LNCAP (cell line): ENCODE measurements at regions not wholly inside any gene's neighbourhood (a gene's known extent, or its start where the extent isn't known, plus 50 kb on each side); places are given as distances from the start of the nearest gene placed in this dataset.
A peak's percentile ranks its signal among the peaks of the same experiment; 100 is the strongest.

Experiments used
- CTCF ChIP-seq: fragments of 450-650 bp; IDR thresholded peaks from 2 replicates; pipeline ENCODE4 v1.5.1; 2017; ENCODE audit warnings: mild to moderate bottlenecking

- TF ChIP-seq CTCF, result no peak
These were observed 68.4 kb downstream of the GGTLC2 start for GRCh38 chr22:22712666-22713365.

DNA sequence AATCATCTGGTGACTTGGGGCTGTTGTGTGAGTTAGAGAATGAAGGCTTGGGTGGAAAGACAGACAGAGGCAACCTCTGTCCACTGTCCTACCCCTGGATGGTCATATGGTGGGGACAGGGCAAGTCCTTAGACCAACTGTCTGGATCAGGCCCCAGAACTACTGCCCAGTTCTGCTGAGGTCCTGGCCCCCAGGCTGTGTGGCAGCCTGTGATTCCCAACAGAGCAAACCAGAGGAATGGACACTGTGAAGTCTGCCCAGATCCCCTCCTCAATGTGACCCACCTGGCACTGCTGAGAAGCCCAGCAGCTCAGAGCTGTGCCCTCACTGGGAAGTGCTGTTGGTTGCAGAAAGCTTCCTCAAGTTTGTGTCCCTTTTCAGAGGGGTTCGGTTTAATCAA lies 69.0 kb downstream of the GGTLC2 start:
- TF ChIP-seq CTCF, result no peak

- no peak for TF ChIP-seq CTCF
These were observed 70.4 kb downstream of the GGTLC2 start for GRCh38 chr22:22714600-22715335.

- TF ChIP-seq CTCF, result no peak
These were observed 71.8 kb downstream of the GGTLC2 start for GRCh38 chr22:22716136-22716665.

DNA sequence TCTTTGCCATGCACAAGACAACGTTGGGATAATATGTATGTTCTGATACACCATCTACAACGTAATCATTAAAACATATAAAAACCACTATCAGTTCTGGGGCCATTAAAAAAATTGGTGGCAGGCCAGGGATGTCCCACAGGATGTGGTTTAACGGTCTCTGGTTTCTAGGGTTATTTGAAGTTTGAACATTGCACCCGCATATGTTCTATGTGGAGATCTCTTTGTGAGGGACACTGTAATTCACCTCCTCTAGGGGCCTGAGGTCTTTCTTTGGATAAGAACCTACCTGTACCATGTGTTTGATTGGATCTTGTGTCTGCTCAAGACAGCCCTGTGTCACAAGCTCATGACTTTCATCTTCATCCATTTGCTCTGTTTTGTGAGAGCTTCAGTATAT lies 73.2 kb downstream of the GGTLC2 start:
- no peak for TF ChIP-seq CTCF

DNA sequence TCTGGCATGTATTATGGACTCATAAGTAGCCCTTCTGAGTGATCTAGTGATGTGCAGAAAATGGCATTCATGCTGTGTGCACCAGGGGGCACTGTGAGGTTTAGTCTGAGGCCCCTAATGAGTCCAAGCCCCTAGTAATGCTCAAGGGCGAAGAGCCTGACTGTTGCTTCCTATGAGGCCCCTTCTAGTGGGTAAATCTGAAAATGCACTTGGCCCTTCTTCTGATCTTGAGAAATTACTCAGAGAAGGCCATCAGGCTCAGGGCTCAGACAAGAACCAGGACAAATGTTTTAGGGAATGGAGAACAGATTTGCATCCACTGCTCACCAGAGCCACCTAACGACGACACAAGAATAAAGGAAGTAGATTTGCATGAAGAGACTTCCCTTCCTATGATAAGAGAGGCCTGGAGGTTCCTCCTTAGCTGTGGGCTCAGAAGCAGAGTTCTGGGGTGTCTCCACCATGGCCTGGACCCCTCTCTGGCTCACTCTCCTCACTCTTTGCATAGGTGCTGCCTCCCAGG lies 75.8 kb downstream of the GGTLC2 start:
- peak; percentile 67 for TF ChIP-seq CTCF

DNA sequence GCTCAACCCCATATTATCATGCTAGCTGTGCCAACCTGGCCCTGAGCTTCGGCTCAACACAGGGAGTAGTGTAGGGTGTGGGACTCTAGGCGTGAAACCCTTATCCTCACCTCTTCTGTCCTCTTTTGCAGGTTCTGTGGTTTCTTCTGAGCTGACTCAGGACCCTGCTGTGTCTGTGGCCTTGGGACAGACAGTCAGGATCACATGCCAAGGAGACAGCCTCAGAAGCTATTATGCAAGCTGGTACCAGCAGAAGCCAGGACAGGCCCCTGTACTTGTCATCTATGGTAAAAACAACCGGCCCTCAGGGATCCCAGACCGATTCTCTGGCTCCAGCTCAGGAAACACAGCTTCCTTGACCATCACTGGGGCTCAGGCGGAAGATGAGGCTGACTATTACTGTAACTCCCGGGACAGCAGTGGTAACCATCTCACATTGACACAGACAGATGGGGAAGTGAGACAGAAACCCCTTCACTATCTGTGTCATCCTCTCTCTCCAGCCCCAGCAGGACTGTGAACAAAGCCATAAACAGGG lies 76.4 kb downstream of the GGTLC2 start:
- TF ChIP-seq CTCF, result no peak
